IMR-90 (cell line): ENCODE measurements at regions not wholly inside any gene's neighbourhood (a gene's known extent, or its start where the extent isn't known, plus 50 kb on each side); places are given as distances from the start of the nearest gene placed in this dataset.

Experiments
- ATAC-seq: fragments of 200-7000 bp; cut with Tn5 transposase; 2 replicates; pipeline ENCODE4 v1.9.1; 2020; ENCODE audit warnings: low read depth, mild to moderate bottlenecking, moderate library complexity
- BruUV-seq: library from RNA; stranded (reverse); fragments of 400-500 nt; replicated peaks from 2 replicates; lab custom pipeline; 2021; lab: Mats Ljungman, UMichigan
- CTCF ChIA-PET: fragments of 300-600 bp; formaldehyde crosslinking; extraction: SDS; loops from one replicate; lab custom pipeline; 2021; ENCODE audit warnings: antibody characterized with exemption; lab: Yijun Ruan, JAX
- POLR2A ChIA-PET: fragments of 300-600 bp; sonication (Branson Sonifier 250); formaldehyde crosslinking; loops from one replicate; lab custom pipeline; 2022; ENCODE audit warnings: antibody characterized with exemption; ENCODE audit not compliant: unreplicated experiment; lab: Charles Lee
- DNase-seq: peaks from one replicate; pipeline ENCODE4 v3.0.0; 2013
- H2AFZ ChIP-seq: replicated peaks from 2 replicates; pipeline ENCODE3; 2013; ENCODE audit warnings: low read length, mild to moderate bottlenecking; ENCODE audit not compliant: poor library complexity
- H2AK5ac ChIP-seq: 2 replicates; pipeline ENCODE4 v1.6.1; 2013; ENCODE audit warnings: low read depth, low read length, inconsistent platforms
- H2AK9ac ChIP-seq: replicated peaks from 2 replicates; pipeline ENCODE3; 2013; ENCODE audit warnings: mild to moderate bottlenecking, low read depth, low read length, moderate library complexity; ENCODE audit not compliant: poor library complexity
- H2BK120ac ChIP-seq: 2 replicates; pipeline ENCODE4 v1.6.1; 2013; ENCODE audit warnings: low read depth, low read length, inconsistent platforms
- H2BK15ac ChIP-seq: 3 replicates; pipeline ENCODE4 v1.6.1; 2013; ENCODE audit warnings: low read depth, low read length, inconsistent platforms
- H2BK20ac ChIP-seq: 2 replicates; pipeline ENCODE4 v1.6.1; 2013; ENCODE audit warnings: low read depth, mild to moderate bottlenecking, inconsistent platforms, low read length, moderate library complexity
- H2BK5ac ChIP-seq: 2 replicates; pipeline ENCODE4 v1.6.1; 2013; ENCODE audit warnings: mild to moderate bottlenecking, low read depth, low read length, inconsistent platforms; ENCODE audit not compliant: poor library complexity, severe bottlenecking
- H3K14ac ChIP-seq: replicated peaks from 2 replicates; pipeline ENCODE4 v1.6.1; 2013; ENCODE audit warnings: low read depth, low read length, inconsistent platforms
- H3K18ac ChIP-seq: 2 replicates; pipeline ENCODE4 v1.6.1; 2013; ENCODE audit warnings: low read depth, low read length, control low read depth
- H3K23ac ChIP-seq: 2 replicates; pipeline ENCODE4 v1.6.1; 2013; ENCODE audit warnings: low read depth, low read length, inconsistent platforms
- H3K27ac ChIP-seq: 2 replicates; pipeline ENCODE4 v1.5.1; 2013; ENCODE audit warnings: mild to moderate bottlenecking, control low read depth, low read length; ENCODE audit not compliant: insufficient read depth
- H3K27me3 ChIP-seq: 2 replicates; pipeline ENCODE4 v1.6.1; 2013; ENCODE audit warnings: low read length; ENCODE audit not compliant: control insufficient read depth, insufficient read depth
- H3K36me3 ChIP-seq: 2 replicates; pipeline ENCODE4 v1.6.1; 2013; ENCODE audit warnings: low read length, mixed read lengths; ENCODE audit not compliant: control insufficient read depth, insufficient read depth
- H3K4ac ChIP-seq: 2 replicates; pipeline ENCODE4 v1.6.1; 2013; ENCODE audit warnings: low read depth, low read length, inconsistent platforms
- H3K4me1 ChIP-seq: 2 replicates; pipeline ENCODE4 v1.6.1; 2013; ENCODE audit warnings: low read length, mixed read lengths; ENCODE audit not compliant: control insufficient read depth, insufficient read depth
- H3K4me2 ChIP-seq: 2 replicates; pipeline ENCODE4 v1.6.1; 2013; ENCODE audit warnings: low read depth, mild to moderate bottlenecking, control low read depth, low read length, moderate library complexity
- H3K4me3 ChIP-seq: 2 replicates; pipeline ENCODE4 v1.5.1; 2013; ENCODE audit warnings: low read depth, mild to moderate bottlenecking, control low read depth, low read length, moderate library complexity; ENCODE audit not compliant: insufficient read depth
- H3K56ac ChIP-seq: 2 replicates; pipeline ENCODE4 v1.6.1; 2013; ENCODE audit warnings: low read length, inconsistent platforms; ENCODE audit not compliant: insufficient read depth; ENCODE audit errors: extremely low read depth
- H3K79me1 ChIP-seq, 2 experiments: 2 replicates each; pipeline ENCODE4 v1.6.1; 2013; ENCODE audit warnings: low read length in 2 of 2, inconsistent platforms in 1 of 2, low read depth in 1 of 2
- H3K9ac ChIP-seq: 2 replicates; pipeline ENCODE4 v1.6.1; 2013; ENCODE audit warnings: low read depth, low read length, control low read depth
- H3K9me1 ChIP-seq: 2 replicates; pipeline ENCODE4 v1.6.1; 2013; ENCODE audit warnings: low read length, inconsistent platforms; ENCODE audit not compliant: insufficient read depth
- H3K9me3 ChIP-seq: 2 replicates; pipeline ENCODE4 v1.6.1; 2013; ENCODE audit warnings: low read length; ENCODE audit not compliant: control insufficient read depth, insufficient read depth
- H4K20me1 ChIP-seq: 2 replicates; pipeline ENCODE4 v1.6.1; 2013; ENCODE audit warnings: low read length, inconsistent platforms; ENCODE audit not compliant: insufficient read depth
- H4K5ac ChIP-seq: 2 replicates; pipeline ENCODE4 v1.6.1; 2013; ENCODE audit warnings: mild to moderate bottlenecking, low read depth, low read length, control low read depth
- H4K8ac ChIP-seq, 2 experiments: 2 replicates each; pipeline ENCODE4 v1.6.1; 2013; ENCODE audit warnings: low read depth in 2 of 2, low read length in 2 of 2, control low read depth in 1 of 2, inconsistent platforms in 1 of 2
- H4K91ac ChIP-seq: 2 replicates; pipeline ENCODE4 v1.6.1; 2013; ENCODE audit warnings: low read depth, low read length, inconsistent platforms; ENCODE audit not compliant: insufficient read depth
- BHLHE40 ChIP-seq: fragments of 150-350 bp; IDR thresholded peaks from 2 replicates; pipeline ENCODE4 v1.6.1; 2016; ENCODE audit warnings: mild to moderate bottlenecking, low read depth, low read length
- CEBPB ChIP-seq: IDR thresholded peaks from 2 replicates; pipeline ENCODE4 v1.6.1; 2012; ENCODE audit warnings: low read depth, low read length, improper control_type of control experiment
- CHD1 ChIP-seq: IDR thresholded peaks from 2 replicates; pipeline ENCODE4 v1.6.1; 2012; ENCODE audit warnings: low read depth, low read length, improper control_type of control experiment
- CTCF ChIP-seq: conservative IDR thresholded peaks from 2 replicates; pipeline ENCODE4 v1.5.1; 2012; ENCODE audit warnings: mild to moderate bottlenecking, low read depth, low read length, improper control_type of control experiment
- ELK1 ChIP-seq: fragments of 150-350 bp; IDR thresholded peaks from 2 replicates; pipeline ENCODE4 v1.6.1; 2016; ENCODE audit warnings: low read depth, mild to moderate bottlenecking, low read length, moderate library complexity, borderline replicate concordance
- FOS ChIP-seq: fragments of 150-350 bp; IDR thresholded peaks from 2 replicates; pipeline ENCODE4 v1.6.1; 2016; ENCODE audit warnings: low read depth, low read length
- MAFK ChIP-seq: IDR thresholded peaks from 2 replicates; pipeline ENCODE4 v1.6.1; 2012; ENCODE audit warnings: low read depth, low read length, improper control_type of control experiment
- MAZ ChIP-seq: IDR thresholded peaks from 2 replicates; pipeline ENCODE4 v1.6.1; 2012; ENCODE audit warnings: low read depth, mild to moderate bottlenecking, low read length, improper control_type of control experiment, moderate library complexity, borderline replicate concordance
- MXI1 ChIP-seq: IDR thresholded peaks from 2 replicates; pipeline ENCODE4 v1.6.1; 2012; ENCODE audit warnings: low read depth, mild to moderate bottlenecking, low read length, moderate library complexity, borderline replicate concordance
- NFE2L2 ChIP-seq: fragments of 150-350 bp; IDR thresholded peaks from 2 replicates; pipeline ENCODE4 v1.6.1; 2016; ENCODE audit warnings: low read depth, mild to moderate bottlenecking, low read length
- POLR2A ChIP-seq: IDR thresholded peaks from 2 replicates; pipeline ENCODE4 v1.6.1; 2012; ENCODE audit warnings: mild to moderate bottlenecking, low read depth, low read length
- RAD21 ChIP-seq: IDR thresholded peaks from 2 replicates; pipeline ENCODE4 v1.6.1; 2012; ENCODE audit warnings: low read length, improper control_type of control experiment
- RFX5 ChIP-seq: IDR thresholded peaks from 2 replicates; pipeline ENCODE4 v1.8.0; 2012; ENCODE audit warnings: low read depth, mild to moderate bottlenecking, low read length, moderate library complexity
- SMC3 ChIP-seq: fragments of 150-350 bp; IDR thresholded peaks from 2 replicates; pipeline ENCODE4 v1.6.1; 2016; ENCODE audit warnings: low read depth, mild to moderate bottlenecking, antibody characterized with exemption, low read length, moderate library complexity
- USF2 ChIP-seq: fragments of 150-350 bp; IDR thresholded peaks from 2 replicates; pipeline ENCODE4 v1.6.1; 2017; ENCODE audit warnings: mild to moderate bottlenecking, antibody characterized with exemption, low read length, low read depth
- WGBS, 2 experiments: methylation state at CpG; one replicate each; pipeline versions ENCODE4 v1.1.5 to v1.1.7; 2013; ENCODE audit warnings: missing lambda C conversion rate in 2 of 2; ENCODE audit not compliant: insufficient read length in 1 of 2; ENCODE audit errors: extremely low coverage in 2 of 2; 5-methylcytosine and 5-hydroxymethylcytosine counted together
- dilution Hi-C: fragments of 300-500 bp; cut with HindIII; formaldehyde crosslinking; loops from one replicate; pipeline ENCODE4 v1.14.3; 2018; ENCODE audit warnings: low sequenced_read_pairs; ENCODE audit not compliant: unreplicated experiment
- in situ Hi-C: fragments of 300-500 bp; cut with MboI; formaldehyde crosslinking; loops from 3 replicates; pipeline ENCODE4 v1.14.3; 2019; ENCODE audit warnings: low sequenced_read_pairs, inconsistent platforms, mixed read lengths
- intact Hi-C: fragments of 100-400 bp; cut with micrococcal nuclease; formaldehyde crosslinking; loops from 2 replicates; pipeline ENCODE4 v1.10.0; 2022

DNA sequence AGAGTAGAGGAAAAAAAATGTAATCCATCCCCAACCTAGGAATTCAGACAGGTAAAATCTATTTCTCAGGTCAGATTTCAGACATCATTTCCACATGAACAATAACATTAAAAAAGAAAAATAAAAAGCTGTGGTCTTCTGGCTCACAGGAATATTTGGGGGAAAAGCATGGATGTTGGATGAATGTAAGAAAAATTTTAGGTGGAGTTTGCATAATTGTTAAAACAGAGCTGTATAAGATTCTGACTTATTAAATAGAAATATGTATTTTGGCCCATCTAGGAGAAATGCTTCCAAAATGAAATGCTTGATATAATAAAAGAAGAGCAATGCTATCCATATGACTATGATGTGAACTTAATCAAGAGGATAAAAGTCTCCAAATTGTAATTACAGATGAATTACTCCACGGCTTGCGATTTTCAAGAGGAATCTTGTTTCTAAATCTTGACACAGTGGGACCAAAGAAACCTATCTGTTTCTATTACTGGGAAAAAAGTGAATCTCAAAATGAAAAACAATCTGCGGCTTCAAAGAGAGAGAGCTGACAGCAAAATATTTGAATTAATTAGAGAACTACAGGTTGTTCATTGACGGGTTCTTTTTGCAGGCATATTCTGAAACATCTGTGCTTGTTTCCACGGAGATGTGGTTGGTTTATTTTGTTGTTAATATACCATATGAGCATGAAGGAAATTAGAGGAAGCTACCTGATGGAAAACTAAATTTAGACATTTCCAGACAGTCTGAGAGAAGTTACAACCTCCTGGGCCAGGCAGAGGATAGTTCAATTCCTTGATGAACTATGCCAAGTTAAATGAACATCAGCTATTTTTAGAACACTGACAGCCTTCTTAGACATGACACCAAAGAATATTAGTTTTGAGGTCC lies 468.7 kb downstream of the PID1 start:
- Histone ChIP-seq H3K36me3 (no peaks in the 10 kb centered on the region), H2AFZ (no peak overlapping the region), H4K20me1 (no peaks in the 10 kb centered on the region), H4K91ac (no peak overlapping the region), H2BK5ac (no peak overlapping the region), H2BK20ac (no peak overlapping the region), H2BK15ac (no peak overlapping the region), H4K8ac (no peak overlapping the region), H3K27me3 (no peaks in the 10 kb centered on the region), H3K9ac (no peak overlapping the region), H3K4me1 (no peaks in the 10 kb centered on the region), H3K56ac (no peak overlapping the region), H4K5ac (no peak overlapping the region), H3K79me1 (no peaks in the 10 kb centered on the region), H3K4me3 (no peak overlapping the region), H2BK120ac (no peak overlapping the region), H2AK9ac (no peak overlapping the region), H3K27ac (no peak overlapping the region), H3K4ac (no peak overlapping the region), H3K14ac (no peak overlapping the region), H3K23ac (no peak overlapping the region), H3K18ac (no peak overlapping the region), H3K4me2 (no peak overlapping the region), H3K9me3 (peaks cover 6% of the 10 kb centered on the region), H3K9me1 (no peaks in the 10 kb centered on the region), H2AK5ac (no peak overlapping the region)
- ATAC-seq (no peak), DNase-seq (no peak)
- in situ Hi-C loops: no loop called here
- dilution Hi-C loops: no loop called here
- POLR2A ChIA-PET: no interaction called here
- intact Hi-C loops: no loop called here
- WGBS, 2 experiments: 50% methylated on average over 1 of the region's 5 CpGs; no CpG with 5 or more reads in 1 of the 2 experiments
- BruUV-seq: no TSS peak
- CTCF ChIA-PET: interaction anchor here (0.6 kb wide), 1 partner anchor 139 kb away, joined by 4 read pairs; no protein-coding TSS in a partner anchor
- TF ChIP-seq CTCF (no peak), SMC3 (no peak), CHD1 (no peak), POLR2A (no peak), USF2 (no peak), MAZ (no peak), MXI1 (no peak), CEBPB (no peak), FOS (no peak), BHLHE40 (no peak), NFE2L2 (no peak), ELK1 (no peak), RAD21 (no peak), MAFK (no peak), RFX5 (no peak)
